ENCODE measurements at regions not wholly inside any gene's neighbourhood (a gene's known extent, or its start where the extent isn't known, plus 50 kb on each side); places are given as distances from the start of the nearest gene placed in this dataset.

DNA sequence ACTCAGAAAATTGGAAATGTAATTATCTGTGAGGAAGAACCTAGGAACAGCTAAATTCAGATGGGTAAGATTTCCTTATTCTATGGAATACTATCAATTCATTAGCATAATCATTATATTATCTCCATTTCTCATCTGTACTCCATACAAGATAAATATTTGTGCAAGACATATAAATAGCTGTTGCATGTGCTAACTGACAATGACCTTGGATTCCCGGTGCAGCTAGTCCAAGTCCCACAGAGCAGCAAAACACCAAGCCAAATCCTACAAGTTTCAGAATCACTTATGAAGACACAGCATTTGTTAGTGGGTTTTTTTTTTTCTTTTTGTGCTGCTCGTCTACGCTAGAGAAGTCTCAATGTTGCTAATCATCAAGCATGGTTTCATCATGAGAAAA lies 64.8 kb downstream of the NUDT12 start:
- no TSS peak for BruUV-seq (replicated peaks)

DNA sequence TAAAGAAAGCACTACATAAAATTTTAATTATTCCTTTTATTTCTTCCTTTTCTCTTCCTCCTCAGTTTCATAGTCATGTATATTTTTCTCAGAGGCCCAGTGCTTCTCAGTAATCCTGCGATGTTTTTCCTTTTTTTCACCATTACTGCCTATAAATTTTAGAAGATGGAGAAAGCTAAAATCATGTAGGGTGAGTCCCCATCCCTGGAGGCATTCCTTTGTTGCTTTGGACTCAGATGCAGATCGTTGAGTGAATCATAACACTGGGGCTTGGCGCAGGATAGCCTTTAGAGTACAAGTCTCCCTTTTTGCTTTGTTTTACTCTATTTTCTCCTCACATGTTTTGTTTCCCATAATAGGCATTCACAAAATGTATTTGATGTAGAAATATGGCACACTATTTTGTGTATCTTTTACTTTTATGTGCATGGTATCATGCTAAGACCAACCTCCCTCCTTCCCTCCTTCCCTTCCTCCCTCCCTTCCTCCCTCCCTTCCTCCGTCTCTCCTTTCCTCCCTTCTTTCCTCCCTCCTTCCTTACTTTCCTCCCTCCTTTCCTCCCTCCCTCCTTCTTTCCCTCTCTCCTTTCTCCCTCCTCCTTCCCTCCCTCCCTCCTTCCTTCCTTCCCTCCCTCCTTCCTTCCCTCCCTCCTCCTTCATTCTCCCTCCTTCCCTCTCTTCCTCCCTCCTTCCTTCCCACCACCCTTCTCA lies 72.4 kb downstream of the NUDT12 start:
- Histone ChIP-seq H3K27ac (ENCODE audit: low read length) (no peak overlapping the region), H3K4me3 (ENCODE audit: low read depth in 2 of 2, low read length in 2 of 2) (no peak overlapping the region), H3K9me3 (ENCODE audit: control insufficient read depth, insufficient read depth, low read depth, low read length) (0 out of 2 replicates have a peak, but pooled peaks cover 3% of the 10 kb centered on the region), H3K27me3 (ENCODE audit: control insufficient read depth, insufficient read depth, low read length) (no peaks in the 10 kb centered on the region), H3K36me3 (ENCODE audit: control insufficient read depth, insufficient read depth, low read length) (no peaks in the 10 kb centered on the region), H3K4me1 (ENCODE audit: control insufficient read depth, insufficient read depth, low read length) (no peaks in the 10 kb centered on the region)
- in situ Hi-C loops (cut with HindIII; ENCODE audit: low pct_unique_long_range_greater_than_20kb, low sequenced_read_pairs) = no loop called here
- BruUV-seq (replicated peaks) = no TSS peak
- TF ChIP-seq, protein P1, sequence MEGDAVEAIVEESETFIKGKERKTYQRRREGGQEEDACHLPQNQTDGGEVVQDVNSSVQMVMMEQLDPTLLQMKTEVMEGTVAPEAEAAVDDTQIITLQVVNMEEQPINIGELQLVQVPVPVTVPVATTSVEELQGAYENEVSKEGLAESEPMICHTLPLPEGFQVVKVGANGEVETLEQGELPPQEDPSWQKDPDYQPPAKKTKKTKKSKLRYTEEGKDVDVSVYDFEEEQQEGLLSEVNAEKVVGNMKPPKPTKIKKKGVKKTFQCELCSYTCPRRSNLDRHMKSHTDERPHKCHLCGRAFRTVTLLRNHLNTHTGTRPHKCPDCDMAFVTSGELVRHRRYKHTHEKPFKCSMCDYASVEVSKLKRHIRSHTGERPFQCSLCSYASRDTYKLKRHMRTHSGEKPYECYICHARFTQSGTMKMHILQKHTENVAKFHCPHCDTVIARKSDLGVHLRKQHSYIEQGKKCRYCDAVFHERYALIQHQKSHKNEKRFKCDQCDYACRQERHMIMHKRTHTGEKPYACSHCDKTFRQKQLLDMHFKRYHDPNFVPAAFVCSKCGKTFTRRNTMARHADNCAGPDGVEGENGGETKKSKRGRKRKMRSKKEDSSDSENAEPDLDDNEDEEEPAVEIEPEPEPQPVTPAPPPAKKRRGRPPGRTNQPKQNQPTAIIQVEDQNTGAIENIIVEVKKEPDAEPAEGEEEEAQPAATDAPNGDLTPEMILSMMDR (IDR thresholded peaks at IDR 0.05) = no peak
- TF ChIP-seq TCF7L2 (IDR thresholded peaks at IDR 0.05; ENCODE audit: low read depth, low read length) = no peak
- no peak for TF ChIP-seq SIN3A (IDR thresholded peaks at IDR 0.05; ENCODE audit: borderline replicate concordance, insufficient read depth, low read depth, low read length)
- TF ChIP-seq, protein P2, sequence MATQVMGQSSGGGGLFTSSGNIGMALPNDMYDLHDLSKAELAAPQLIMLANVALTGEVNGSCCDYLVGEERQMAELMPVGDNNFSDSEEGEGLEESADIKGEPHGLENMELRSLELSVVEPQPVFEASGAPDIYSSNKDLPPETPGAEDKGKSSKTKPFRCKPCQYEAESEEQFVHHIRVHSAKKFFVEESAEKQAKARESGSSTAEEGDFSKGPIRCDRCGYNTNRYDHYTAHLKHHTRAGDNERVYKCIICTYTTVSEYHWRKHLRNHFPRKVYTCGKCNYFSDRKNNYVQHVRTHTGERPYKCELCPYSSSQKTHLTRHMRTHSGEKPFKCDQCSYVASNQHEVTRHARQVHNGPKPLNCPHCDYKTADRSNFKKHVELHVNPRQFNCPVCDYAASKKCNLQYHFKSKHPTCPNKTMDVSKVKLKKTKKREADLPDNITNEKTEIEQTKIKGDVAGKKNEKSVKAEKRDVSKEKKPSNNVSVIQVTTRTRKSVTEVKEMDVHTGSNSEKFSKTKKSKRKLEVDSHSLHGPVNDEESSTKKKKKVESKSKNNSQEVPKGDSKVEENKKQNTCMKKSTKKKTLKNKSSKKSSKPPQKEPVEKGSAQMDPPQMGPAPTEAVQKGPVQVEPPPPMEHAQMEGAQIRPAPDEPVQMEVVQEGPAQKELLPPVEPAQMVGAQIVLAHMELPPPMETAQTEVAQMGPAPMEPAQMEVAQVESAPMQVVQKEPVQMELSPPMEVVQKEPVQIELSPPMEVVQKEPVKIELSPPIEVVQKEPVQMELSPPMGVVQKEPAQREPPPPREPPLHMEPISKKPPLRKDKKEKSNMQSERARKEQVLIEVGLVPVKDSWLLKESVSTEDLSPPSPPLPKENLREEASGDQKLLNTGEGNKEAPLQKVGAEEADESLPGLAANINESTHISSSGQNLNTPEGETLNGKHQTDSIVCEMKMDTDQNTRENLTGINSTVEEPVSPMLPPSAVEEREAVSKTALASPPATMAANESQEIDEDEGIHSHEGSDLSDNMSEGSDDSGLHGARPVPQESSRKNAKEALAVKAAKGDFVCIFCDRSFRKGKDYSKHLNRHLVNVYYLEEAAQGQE (IDR thresholded peaks at IDR 0.05; ENCODE audit: insufficient read depth in 1 of 2, low read depth in 2 of 2, low read length in 1 of 2) = no peak
- no peak for TF ChIP-seq POLR2AphosphoS5 (IDR thresholded peaks at IDR 0.05; ENCODE audit: low read depth, low read length)
- ATAC-seq (no peak), DNase-seq (ENCODE audit: low read depth, low spot score) (no peak)
- intact Hi-C loops (cut with micrococcal nuclease; ENCODE audit: unreplicated experiment) = no loop called here
- ChIA-PET POLR2A (no interaction called here), CTCF (no interaction called here)

More for the DNA sequence above, 64.8 kb downstream of the NUDT12 start:
- ATAC-seq = no peak
- TF ChIP-seq POLR2AphosphoS5 (IDR thresholded peaks at IDR 0.05; ENCODE audit: low read depth, low read length) (no peak), TCF7L2 (IDR thresholded peaks at IDR 0.05; ENCODE audit: low read depth, low read length) (no peak), SIN3A (IDR thresholded peaks at IDR 0.05; ENCODE audit: borderline replicate concordance, insufficient read depth, low read depth, low read length) (no peak)
- TF ChIP-seq, protein P2 (IDR thresholded peaks at IDR 0.05; ENCODE audit: insufficient read depth in 1 of 2, low read depth in 2 of 2, low read length in 1 of 2) = no peak
- TF ChIP-seq, protein P1 (IDR thresholded peaks at IDR 0.05) = no peak
- Histone ChIP-seq H3K27ac (ENCODE audit: low read length) (no peak overlapping the region), H3K27me3 (ENCODE audit: control insufficient read depth, insufficient read depth, low read length) (no peaks in the 10 kb centered on the region), H3K9me3 (ENCODE audit: control insufficient read depth, insufficient read depth, low read depth, low read length) (0 out of 2 replicates have a peak, but pooled peaks cover 3% of the 10 kb centered on the region), H3K36me3 (ENCODE audit: control insufficient read depth, insufficient read depth, low read length) (no peaks in the 10 kb centered on the region), H3K4me1 (ENCODE audit: control insufficient read depth, insufficient read depth, low read length) (no peaks in the 10 kb centered on the region), H3K4me3 (ENCODE audit: low read depth in 2 of 2, low read length in 2 of 2) (no peak overlapping the region)
- no peak for DNase-seq (ENCODE audit: low read depth, low spot score)
- ChIA-PET POLR2A (no interaction called here), CTCF (no interaction called here)
- in situ Hi-C loops (cut with HindIII; ENCODE audit: low pct_unique_long_range_greater_than_20kb, low sequenced_read_pairs) (no loop called here), intact Hi-C loops (cut with micrococcal nuclease; ENCODE audit: unreplicated experiment) (no loop called here)

Measured in Panc1 (cell line).